H1 (cell line): ENCODE measurements at regions not wholly inside any gene's neighbourhood (a gene's known extent, or its start where the extent isn't known, plus 50 kb on each side); places are given as distances from the start of the nearest gene placed in this dataset.

Experiments used
- ASH2L ChIP-seq: fragments of 200-600, 300-600 bp; sonication (generic); IDR thresholded peaks from one replicate; pipeline ENCODE4 v1.7.1; 2017; ENCODE audit warnings: low read length
- CBX5 ChIP-seq: fragments of 300-800, 300-1000 bp; sonication (generic); IDR thresholded peaks from 2 replicates; pipeline ENCODE4 v1.7.1; 2016; ENCODE audit warnings: antibody characterized with exemption, low read length, low read depth
- CHD2 ChIP-seq: IDR thresholded peaks from 2 replicates; pipeline ENCODE4 v1.6.1; 2012; ENCODE audit warnings: low read length, improper control_type of control experiment
- GTF2F1 ChIP-seq: IDR thresholded peaks from 2 replicates; pipeline ENCODE4 v1.6.1; 2012; ENCODE audit warnings: low read depth, low read length, improper control_type of control experiment, borderline replicate concordance
- RNF2 ChIP-seq: fragments of 200-900, 300-1000 bp; sonication (generic); IDR thresholded peaks from 2 replicates; pipeline ENCODE4 v1.7.1; 2016; ENCODE audit warnings: borderline replicate concordance, low read depth, mild to moderate bottlenecking, antibody characterized with exemption, low read length; ENCODE audit not compliant: poor library complexity, severe bottlenecking; ENCODE audit errors: missing control alignments
- YY1 ChIP-seq: IDR thresholded peaks from 2 replicates; pipeline ENCODE4 v1.6.1; 2011; ENCODE audit warnings: low read depth, mild to moderate bottlenecking, low read length
- ZNF274 ChIP-seq: IDR thresholded peaks from 2 replicates; pipeline ENCODE4 v1.7.0; 2012; ENCODE audit warnings: low read length, borderline replicate concordance; ENCODE audit errors: extremely low read depth

GRCh38 chr11:114988644-114989043 lies 310.3 kb downstream of the NXPE2 start (continued):
- TF ChIP-seq ASH2L (no peak), YY1 (no peak), RNF2 (no peak), CBX5 (no peak), GTF2F1 (no peak), CHD2 (no peak), ZNF274 (no peak)
